Type B pancreatic cell (in vitro differentiated cells): ENCODE measurements at regions not wholly inside any gene's neighbourhood (a gene's known extent, or its start where the extent isn't known, plus 50 kb on each side); places are given as distances from the start of the nearest gene placed in this dataset.

ENCODE experiments used
- DNase-seq: peaks from one replicate; pipeline ENCODE4 v3.0.0; 2021; ENCODE audit warnings: mixed read lengths; ENCODE audit not compliant: unreplicated experiment; ENCODE audit errors: extremely low spot score
- H3K27ac Mint-ChIP-seq: 2 replicates; pipeline ENCODE4 v1.8.0; 2021; ENCODE audit warnings: mild to moderate bottlenecking, mixed read lengths
- H3K27me3 Mint-ChIP-seq: 2 replicates; pipeline ENCODE4 v1.8.0; 2021; ENCODE audit warnings: mixed read lengths
- H3K36me3 Mint-ChIP-seq: 2 replicates; pipeline ENCODE4 v1.8.0; 2021; ENCODE audit warnings: mixed read lengths
- H3K4me1 Mint-ChIP-seq: one replicate; pipeline ENCODE4 v1.8.0; 2021; ENCODE audit warnings: mixed read lengths; ENCODE audit not compliant: unreplicated experiment
- H3K4me3 Mint-ChIP-seq: 2 replicates; pipeline ENCODE4 v1.8.0; 2021; ENCODE audit warnings: mild to moderate bottlenecking, mixed read lengths
- H3K9me3 Mint-ChIP-seq: 2 replicates; pipeline ENCODE4 v1.8.0; 2021; ENCODE audit warnings: mixed read lengths
- CTCF ChIP-seq: fragments of 200-600 bp; sonication (generic); conservative IDR thresholded peaks from 2 replicates; pipeline ENCODE4 v1.5.0; 2021; ENCODE audit warnings: antibody characterized with exemption, mild to moderate bottlenecking

- peaks cover 12% of the 10 kb centered on the region for H3K4me1 Mint-ChIP-seq
- DNase-seq: no peak
- no peaks in the 10 kb centered on the region for H3K27me3 Mint-ChIP-seq
- no peak for TF ChIP-seq CTCF
- no peaks in the 10 kb centered on the region for H3K36me3 Mint-ChIP-seq
- no peak overlapping the region for H3K27ac Mint-ChIP-seq
- no peaks in the 10 kb centered on the region for H3K9me3 Mint-ChIP-seq
- H3K4me3 Mint-ChIP-seq: no peak overlapping the region
Measured at GRCh38 chr1:59237900-59238299, 59.0 kb upstream of the FGGY start.

- DNase-seq: no peak
- H3K4me1 Mint-ChIP-seq: peaks cover 12% of the 10 kb centered on the region
- no peak overlapping the region for H3K4me3 Mint-ChIP-seq
- H3K9me3 Mint-ChIP-seq: no peaks in the 10 kb centered on the region
- no peak overlapping the region for H3K27ac Mint-ChIP-seq
- no peaks in the 10 kb centered on the region for H3K36me3 Mint-ChIP-seq
- no peak for TF ChIP-seq CTCF
- H3K27me3 Mint-ChIP-seq: no peaks in the 10 kb centered on the region
Measured at GRCh38 chr1:59238333-59238934, 58.5 kb upstream of the FGGY start.

- no peak overlapping the region for H3K4me3 Mint-ChIP-seq
- H3K9me3 Mint-ChIP-seq: no peaks in the 10 kb centered on the region
- H3K27me3 Mint-ChIP-seq: no peaks in the 10 kb centered on the region
- no peak overlapping the region for H3K27ac Mint-ChIP-seq
- TF ChIP-seq CTCF: no peak
- H3K4me1 Mint-ChIP-seq: peaks cover 12% of the 10 kb centered on the region
- DNase-seq: no peak
- H3K36me3 Mint-ChIP-seq: no peaks in the 10 kb centered on the region
Measured at GRCh38 chr1:59238993-59239392, 57.9 kb upstream of the FGGY start.

GRCh38 chr1:59241909-59242308, 55.0 kb upstream of the FGGY start:
- H3K4me1 Mint-ChIP-seq: peaks cover 12% of the 10 kb centered on the region
- no peaks in the 10 kb centered on the region for H3K9me3 Mint-ChIP-seq
- TF ChIP-seq CTCF: no peak
- H3K27me3 Mint-ChIP-seq: no peaks in the 10 kb centered on the region
- H3K4me3 Mint-ChIP-seq: no peak overlapping the region
- H3K36me3 Mint-ChIP-seq: no peaks in the 10 kb centered on the region
- DNase-seq: no peak
- H3K27ac Mint-ChIP-seq: no peak overlapping the region

- DNase-seq: no peak
- Mint-ChIP-seq H3K36me3 (no peaks in the 10 kb centered on the region), H3K4me3 (no peak overlapping the region), H3K27ac (no peak overlapping the region), H3K27me3 (no peaks in the 10 kb centered on the region), H3K4me1 (peaks cover 12% of the 10 kb centered on the region), H3K9me3 (no peaks in the 10 kb centered on the region)
- no peak for TF ChIP-seq CTCF
Measured at GRCh38 chr1:59242370-59242769, 54.5 kb upstream of the FGGY start.

- no peaks in the 10 kb centered on the region for H3K36me3 Mint-ChIP-seq
- H3K4me1 Mint-ChIP-seq: peaks cover 4% of the 10 kb centered on the region
- H3K9me3 Mint-ChIP-seq: no peaks in the 10 kb centered on the region
- no peak for TF ChIP-seq CTCF
- H3K27ac Mint-ChIP-seq: no peak overlapping the region
- H3K4me3 Mint-ChIP-seq: no peak overlapping the region
- DNase-seq: no peak
- H3K27me3 Mint-ChIP-seq: no peaks in the 10 kb centered on the region
Measured at GRCh38 chr1:59243550-59243949, 53.3 kb upstream of the FGGY start.
